IPS DF 6.9 (cell line): ENCODE measurements at regions not wholly inside any gene's neighbourhood (a gene's known extent, or its start where the extent isn't known, plus 50 kb on each side); places are given as distances from the start of the nearest gene placed in this dataset.

ENCODE experiments used
- DNase-seq: peaks from one replicate; pipeline ENCODE4 v3.0.0-alpha.2; 2013; ENCODE audit warnings: low read depth, low spot score
- H3K27ac ChIP-seq: one replicate; pipeline ENCODE4 v1.5.1; 2013; ENCODE audit warnings: low read length, control low read depth
- H3K27me3 ChIP-seq: 2 replicates; pipeline ENCODE4 v1.6.1; 2013; ENCODE audit warnings: mild to moderate bottlenecking, low read length; ENCODE audit not compliant: control insufficient read depth, insufficient read depth
- H3K36me3 ChIP-seq: 2 replicates; pipeline ENCODE4 v1.6.1; 2013; ENCODE audit warnings: low read length; ENCODE audit not compliant: control insufficient read depth, insufficient read depth
- H3K4me1 ChIP-seq: 2 replicates; pipeline ENCODE4 v1.6.1; 2013; ENCODE audit warnings: low read length; ENCODE audit not compliant: control insufficient read depth, insufficient read depth
- H3K4me3 ChIP-seq: 2 replicates; pipeline ENCODE4 v1.5.1; 2013; ENCODE audit warnings: mild to moderate bottlenecking, low read length
- H3K9me3 ChIP-seq: 2 replicates; pipeline ENCODE4 v1.6.1; 2013; ENCODE audit warnings: low read length, inconsistent platforms; ENCODE audit not compliant: control insufficient read depth, insufficient read depth
- WGBS: extraction: QIAGEN DNeasy Blood & Tissue Kit; methylation state at CpG from one replicate; pipeline ENCODE4 v1.1.7; 2013; ENCODE audit warnings: mixed read lengths, missing lambda C conversion rate; ENCODE audit not compliant: insufficient read length, insufficient coverage; 5-methylcytosine and 5-hydroxymethylcytosine counted together

DNA sequence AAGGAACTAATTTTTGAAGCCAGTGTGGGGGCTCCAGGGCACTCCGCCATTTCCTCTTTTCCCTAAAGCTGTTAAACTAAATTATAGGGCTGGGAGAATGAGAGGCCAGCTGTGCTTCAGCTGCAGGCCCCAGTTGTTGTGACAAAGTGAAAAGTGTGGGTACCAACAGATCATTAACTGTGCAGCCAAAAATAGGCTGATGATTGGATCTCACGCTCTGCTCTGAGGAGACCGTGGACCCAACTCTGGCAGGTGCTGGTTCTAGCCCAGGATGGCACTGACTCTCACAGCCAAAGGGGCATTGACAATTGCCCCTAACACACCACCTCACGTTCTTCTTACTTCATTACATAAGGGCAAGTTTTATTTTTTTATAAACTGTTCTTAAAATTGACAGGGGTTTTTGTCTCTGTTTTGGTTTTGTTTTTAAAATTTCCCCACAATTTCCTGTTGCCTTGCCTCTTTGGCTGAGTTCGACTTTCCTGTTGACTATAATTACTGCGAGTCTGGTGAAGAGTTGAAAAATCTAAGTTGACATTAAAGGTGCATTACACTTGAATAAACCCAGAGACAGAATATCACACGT, 391.0 kb downstream of the FGF9 start:
- Histone ChIP-seq H3K4me3 (no peak overlapping the region), H3K27me3 (no peaks in the 10 kb centered on the region), H3K36me3 (no peaks in the 10 kb centered on the region), H3K9me3 (no peaks in the 10 kb centered on the region; the same call in 1 of the 2 replicates), H3K27ac (no peak overlapping the region), H3K4me1 (peaks cover 5% of the 10 kb centered on the region)
- no CpG with 5 or more reads among the region's 7 CpGs for WGBS
- DNase-seq = no peak

DNA sequence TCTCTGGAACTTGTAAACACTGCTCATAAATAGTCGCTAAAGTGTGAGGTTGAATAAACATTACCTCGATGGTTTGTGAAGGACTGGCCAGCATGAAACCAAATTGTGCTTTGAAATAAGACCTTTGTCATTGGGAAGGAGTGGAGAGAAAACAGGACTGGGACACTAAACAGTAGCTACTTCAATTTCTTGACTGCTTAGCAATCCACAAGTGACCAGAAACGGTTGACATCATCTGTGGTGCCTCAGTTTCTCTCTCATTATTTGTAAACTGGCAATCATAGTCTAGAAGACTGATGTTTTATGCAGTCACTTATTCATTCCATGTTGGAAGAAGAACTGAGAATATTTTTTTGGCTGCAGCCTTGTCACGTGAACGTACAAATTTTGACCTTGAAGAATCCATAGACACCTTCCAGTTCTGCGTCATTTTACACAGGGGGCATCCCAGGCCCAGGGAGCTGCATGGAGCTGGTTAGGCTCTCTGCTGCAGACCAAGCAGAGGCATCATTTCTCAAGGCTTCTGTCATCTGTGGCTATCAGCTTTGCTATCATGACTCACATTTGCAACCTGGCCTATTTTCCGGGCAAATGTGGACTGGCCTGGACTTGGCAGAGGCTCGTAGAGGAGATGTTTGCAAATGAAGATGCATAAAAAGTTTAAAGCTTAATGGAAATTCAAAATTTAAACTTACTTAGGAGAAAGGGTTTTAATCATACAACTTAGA, 391.8 kb downstream of the FGF9 start:
- no peaks in the 10 kb centered on the region; the same call in 1 of the 2 replicates for H3K9me3 ChIP-seq
- WGBS = no CpG with 5 or more reads among the region's 8 CpGs
- H3K4me1 ChIP-seq = peaks cover 5% of the 10 kb centered on the region
- no peaks in the 10 kb centered on the region for H3K36me3 ChIP-seq
- no peak overlapping the region for H3K27ac ChIP-seq
- DNase-seq = no peak
- no peak overlapping the region for H3K4me3 ChIP-seq
- no peaks in the 10 kb centered on the region for H3K27me3 ChIP-seq

DNA sequence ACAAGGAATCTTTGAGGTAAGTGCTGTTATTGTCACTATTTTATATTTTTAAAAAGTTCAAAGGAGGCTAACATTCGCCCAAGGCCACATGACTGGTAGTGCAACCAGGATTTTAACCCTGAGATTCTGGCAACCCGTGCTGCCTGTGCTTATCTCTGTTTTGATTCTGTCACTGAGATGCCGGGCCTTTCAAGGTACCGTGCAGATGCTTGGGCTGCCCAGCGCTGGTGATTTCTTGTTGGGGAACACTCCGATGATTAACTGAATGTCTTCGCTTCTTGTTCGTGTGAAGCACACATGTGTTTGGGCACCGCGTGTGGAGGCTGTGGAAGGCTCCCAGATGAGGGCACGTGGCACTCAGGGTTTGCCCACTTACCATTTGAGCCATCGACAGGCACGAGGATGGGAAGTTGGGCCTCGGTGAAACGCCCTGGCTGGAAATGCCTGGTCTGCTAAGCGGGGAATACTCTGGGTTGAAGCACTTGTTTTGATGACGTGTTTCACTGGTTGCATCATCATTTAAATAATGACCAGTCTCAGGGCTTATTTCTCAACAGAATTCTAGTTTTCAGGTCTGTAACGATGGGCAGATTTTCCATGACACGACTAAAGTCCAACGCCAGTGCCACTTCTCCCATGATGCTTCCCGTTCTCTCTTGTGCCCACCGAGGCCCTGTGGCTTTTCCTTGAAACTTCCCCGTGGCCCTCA, 392.7 kb downstream of the FGF9 start:
- no peak overlapping the region for H3K4me3 ChIP-seq
- no peaks in the 10 kb centered on the region for H3K36me3 ChIP-seq
- no CpG with 5 or more reads among the region's 23 CpGs for WGBS
- H3K27me3 ChIP-seq = no peaks in the 10 kb centered on the region
- no peak overlapping the region for H3K27ac ChIP-seq
- no peaks in the 10 kb centered on the region; the same call in 1 of the 2 replicates for H3K9me3 ChIP-seq
- H3K4me1 ChIP-seq = peaks cover 5% of the 10 kb centered on the region
- no peak for DNase-seq

DNA sequence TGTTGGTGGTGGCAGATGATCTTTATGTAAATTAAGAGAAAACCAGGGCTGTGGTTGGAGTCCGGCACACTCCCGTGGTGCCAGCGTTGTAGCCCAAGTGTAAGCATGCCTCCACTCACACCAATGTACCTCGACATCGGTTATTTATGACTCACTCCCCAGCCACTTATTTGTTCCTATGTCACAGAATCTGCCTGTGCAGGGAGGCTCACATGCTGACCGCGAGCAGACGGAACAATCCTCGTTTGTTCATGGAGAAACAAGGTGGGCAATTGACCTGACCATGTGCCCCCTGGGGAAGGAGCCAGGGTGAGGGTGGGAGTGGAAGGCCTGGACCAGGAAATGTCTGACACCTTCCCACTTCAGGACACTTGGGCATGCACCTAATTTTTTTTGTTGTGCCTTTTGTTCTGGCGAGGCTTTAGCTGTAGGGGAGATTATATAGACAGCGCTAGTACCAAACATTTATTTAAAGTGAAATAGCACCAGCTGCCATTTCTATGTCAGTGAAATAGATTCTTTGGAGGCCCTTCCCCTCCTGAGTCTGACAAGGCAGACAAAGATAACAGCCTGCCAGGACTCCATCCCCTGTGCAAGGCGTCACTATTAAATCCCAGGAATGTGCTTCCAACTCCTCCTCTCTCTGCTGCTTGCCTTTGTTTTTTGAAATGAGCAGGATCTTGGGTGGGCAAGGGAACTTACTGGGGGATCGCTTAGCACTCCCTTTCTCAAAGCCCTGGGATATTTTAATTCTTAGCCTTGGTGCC, 394.2 kb downstream of the FGF9 start:
- Histone ChIP-seq H3K9me3 (no peaks in the 10 kb centered on the region; the same call in 1 of the 2 replicates), H3K4me1 (peaks cover 5% of the 10 kb centered on the region), H3K27ac (no peak overlapping the region), H3K36me3 (no peaks in the 10 kb centered on the region), H3K27me3 (no peaks in the 10 kb centered on the region), H3K4me3 (no peak overlapping the region)
- DNase-seq = no peak
- WGBS = no CpG with 5 or more reads among the region's 13 CpGs

DNA sequence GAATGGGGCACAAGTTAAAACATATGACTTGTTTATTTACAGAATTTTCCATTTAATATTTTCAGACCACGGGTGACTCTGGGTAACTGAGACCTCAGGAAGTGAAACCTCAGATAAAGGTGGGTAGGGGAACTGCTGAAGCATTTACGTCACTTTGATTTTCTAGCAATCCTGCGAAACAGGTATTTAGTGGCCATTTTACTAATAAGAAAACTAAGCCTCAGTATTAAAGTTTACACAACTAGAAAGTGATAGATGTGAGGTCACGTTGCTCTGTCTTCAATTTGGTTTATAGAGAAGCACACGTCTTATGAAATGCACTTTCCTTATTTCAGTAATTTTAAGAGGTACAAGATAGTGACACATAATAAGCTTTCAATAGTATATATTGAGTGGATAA, 402.8 kb downstream of the FGF9 start:
- Histone ChIP-seq H3K9me3 (no peaks in the 10 kb centered on the region), H3K27me3 (no peaks in the 10 kb centered on the region), H3K27ac (no peak overlapping the region), H3K4me3 (no peak overlapping the region), H3K4me1 (no peaks in the 10 kb centered on the region), H3K36me3 (no peaks in the 10 kb centered on the region)
- no peak for DNase-seq
- no CpG with 5 or more reads among the region's 5 CpGs for WGBS

DNA sequence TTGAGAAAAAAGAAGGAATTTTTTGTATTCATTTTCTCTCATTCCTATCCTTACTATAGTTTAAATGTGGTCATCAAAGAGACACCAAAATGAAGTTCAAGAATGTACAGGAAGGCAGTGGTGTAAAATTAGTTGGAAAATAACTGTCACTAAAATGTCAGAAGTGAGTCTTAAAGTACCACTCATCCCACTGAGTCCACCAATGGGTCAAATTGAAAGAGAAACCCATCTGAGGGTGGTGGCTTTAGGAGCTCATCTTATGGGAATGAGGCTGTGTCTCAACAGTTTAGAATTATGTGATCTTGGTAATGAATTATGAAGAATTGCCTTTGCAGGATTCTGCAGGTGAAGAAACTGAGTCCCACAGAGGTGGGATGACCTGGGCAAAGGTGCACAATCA, 403.5 kb downstream of the FGF9 start:
- Histone ChIP-seq H3K27ac (no peak overlapping the region), H3K36me3 (no peaks in the 10 kb centered on the region), H3K4me3 (no peak overlapping the region), H3K27me3 (peaks cover 3% of the 10 kb centered on the region; the same call in 1 of the 2 replicates), H3K9me3 (no peaks in the 10 kb centered on the region), H3K4me1 (no peaks in the 10 kb centered on the region)
- DNase-seq = no peak

DNA sequence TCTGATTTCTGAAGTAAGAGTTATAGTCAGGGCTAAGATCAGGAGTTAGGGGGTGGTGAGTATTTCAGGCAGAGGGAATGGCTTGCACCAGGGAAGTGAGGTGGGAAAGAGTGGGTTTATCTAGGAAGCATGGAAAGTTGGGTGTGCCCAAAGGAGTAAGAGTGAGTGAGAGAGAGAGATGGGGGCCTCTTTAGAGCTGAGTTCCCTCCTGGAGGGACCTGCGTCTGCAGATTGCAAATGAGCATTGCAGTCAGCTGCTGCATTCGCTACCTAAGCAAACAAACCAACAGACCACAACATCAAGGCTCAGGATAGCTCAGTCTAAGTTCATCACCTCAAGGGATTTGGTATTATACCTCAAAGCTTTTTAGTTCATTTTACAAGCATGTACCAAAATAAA, 405.8 kb downstream of the FGF9 start:
- Histone ChIP-seq H3K36me3 (no peaks in the 10 kb centered on the region), H3K27ac (no peak overlapping the region), H3K27me3 (peaks cover 3% of the 10 kb centered on the region), H3K4me3 (no peak overlapping the region), H3K9me3 (no peaks in the 10 kb centered on the region), H3K4me1 (no peaks in the 10 kb centered on the region)
- DNase-seq = no peak
- WGBS = no CpG with 5 or more reads among the region's 2 CpGs

DNA sequence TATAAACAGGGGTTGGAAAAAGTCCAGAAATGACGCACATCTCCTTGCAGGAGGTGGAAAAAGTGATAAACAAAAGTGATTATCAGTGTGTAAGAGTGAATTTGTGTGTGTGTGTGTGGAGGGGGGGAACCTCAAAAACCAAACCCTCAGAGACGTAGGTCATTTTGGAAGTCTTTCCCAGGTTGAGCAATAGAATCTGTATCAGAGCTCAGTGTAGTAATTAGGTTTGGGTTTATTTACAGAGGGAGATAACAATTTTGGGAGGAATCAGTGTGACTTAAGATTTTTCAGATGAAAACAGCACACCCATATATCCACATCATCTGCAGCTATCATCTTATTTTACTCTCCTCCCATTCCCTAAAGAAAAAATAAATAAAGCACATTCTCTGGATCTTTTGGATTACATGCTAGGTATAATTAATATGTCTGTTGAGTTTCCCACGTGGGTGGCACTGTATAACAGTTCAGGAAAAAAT, 406.4 kb downstream of the FGF9 start:
- peaks cover 3% of the 10 kb centered on the region for H3K27me3 ChIP-seq
- no peaks in the 10 kb centered on the region for H3K4me1 ChIP-seq
- no peaks in the 10 kb centered on the region for H3K9me3 ChIP-seq
- H3K4me3 ChIP-seq = no peak overlapping the region
- no CpG with 5 or more reads among the region's 3 CpGs for WGBS
- no peak for DNase-seq
- no peak overlapping the region for H3K27ac ChIP-seq
- no peaks in the 10 kb centered on the region for H3K36me3 ChIP-seq

DNA sequence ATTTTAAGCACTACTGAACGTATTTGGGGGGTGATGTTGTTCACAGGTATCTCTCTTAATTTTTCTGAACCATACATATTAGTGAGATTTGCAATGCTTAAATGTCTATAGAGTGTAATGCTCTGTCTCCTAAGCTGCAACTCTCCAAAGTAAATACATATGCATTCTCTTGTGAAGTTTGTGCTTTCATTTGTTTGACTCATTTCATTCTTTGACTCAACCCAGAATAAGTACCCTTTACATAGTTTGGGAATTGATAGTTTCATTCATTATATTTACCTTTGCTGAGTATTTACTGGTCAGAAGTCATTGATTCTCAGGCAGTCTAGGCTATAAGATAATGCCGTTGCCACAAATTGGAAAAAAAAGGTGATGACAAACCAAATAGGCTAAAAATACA, 406.9 kb downstream of the FGF9 start:
- H3K4me1 ChIP-seq = no peaks in the 10 kb centered on the region

DNA sequence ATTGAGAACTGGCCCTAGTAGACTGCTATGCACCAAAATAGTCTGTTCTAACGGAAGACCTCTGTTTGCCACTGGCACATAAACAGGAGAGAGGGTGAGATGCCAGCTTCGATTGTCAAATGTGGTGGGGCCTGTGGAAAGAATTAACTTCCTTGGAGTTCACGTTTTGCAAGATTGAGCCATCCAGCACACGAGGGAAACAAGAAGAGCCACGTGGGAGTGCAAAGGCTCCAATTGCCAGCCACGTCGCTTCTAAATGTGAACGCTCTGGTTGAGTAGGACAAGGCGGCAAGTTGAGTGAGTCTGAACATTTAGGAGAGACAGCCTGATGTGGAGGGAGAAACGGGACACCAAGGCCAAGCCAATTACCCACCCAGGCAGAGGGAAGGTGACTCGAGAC, 409.1 kb downstream of the FGF9 start:
- no CpG with 5 or more reads among the region's 11 CpGs for WGBS
- Histone ChIP-seq H3K27ac (no peak overlapping the region), H3K4me3 (no peak overlapping the region), H3K36me3 (no peaks in the 10 kb centered on the region), H3K4me1 (no peaks in the 10 kb centered on the region), H3K27me3 (peaks cover 3% of the 10 kb centered on the region), H3K9me3 (no peaks in the 10 kb centered on the region)
- no peak for DNase-seq

More for the DNA sequence above, 406.9 kb downstream of the FGF9 start:
- Histone ChIP-seq H3K36me3 (no peaks in the 10 kb centered on the region), H3K27ac (no peak overlapping the region), H3K4me3 (no peak overlapping the region), H3K9me3 (no peaks in the 10 kb centered on the region), H3K27me3 (peaks cover 3% of the 10 kb centered on the region)
- no CpG with 5 or more reads among the region's 2 CpGs for WGBS
- DNase-seq = no peak
